NCI-H128 (cell line): ENCODE measurements at regions not wholly inside any gene's neighbourhood (a gene's known extent, or its start where the extent isn't known, plus 50 kb on each side); places are given as distances from the start of the nearest gene placed in this dataset.
A peak's percentile ranks its signal among the peaks of the same experiment; 100 is the strongest.
"Not testable (repeated sequence)": the region's sequence is repeated elsewhere in the genome, so short reads cannot be mapped to it uniquely, and the experiment has no call there.

ENCODE experiments used
- DNase-seq: peaks from one replicate; lab custom pipeline; 2025; ENCODE audit not compliant: unreplicated experiment; lab: John Stamatoyannopoulos, UW

DNA sequence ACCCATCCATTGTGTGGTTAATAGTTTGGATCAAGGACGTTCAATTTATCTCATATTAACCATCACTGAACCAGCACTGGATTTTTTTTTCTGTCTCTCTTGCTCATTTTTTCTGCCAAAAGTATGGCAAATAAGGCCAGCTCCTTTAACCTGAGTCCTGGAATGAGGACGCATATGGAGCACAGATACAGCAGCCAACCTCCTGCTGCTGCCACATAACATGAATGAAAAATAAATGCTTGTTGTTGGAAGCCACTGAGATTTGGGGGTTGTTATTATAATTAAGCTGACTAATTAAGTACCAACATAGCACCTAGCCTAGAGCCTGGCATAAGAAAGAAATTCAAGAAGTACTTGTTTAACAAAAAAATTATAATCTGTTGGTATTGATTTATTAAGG lies 335.3 kb upstream of the DUSP10 start:
- DNase-seq, result no peak

DNA sequence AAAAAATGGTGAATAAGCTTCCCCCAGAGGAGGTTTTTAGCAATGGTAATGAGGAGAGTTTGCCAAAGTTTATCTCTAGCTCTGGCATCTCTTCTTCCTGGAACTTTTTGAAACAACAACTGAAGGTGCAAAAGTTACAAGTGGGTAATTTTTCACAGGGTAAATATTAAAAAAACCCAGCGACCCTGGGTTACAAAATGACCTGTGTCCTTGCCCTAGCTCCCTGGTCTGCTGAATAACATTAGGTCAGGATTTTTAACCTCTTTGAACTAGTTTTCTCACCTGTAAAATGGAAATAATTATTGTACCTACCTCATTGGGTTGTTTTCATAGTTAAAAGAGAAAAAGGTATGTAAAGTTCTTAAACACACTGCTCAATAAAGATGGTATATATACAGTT lies 332.4 kb upstream of the DUSP10 start:
- DNase-seq, result no peak

DNA sequence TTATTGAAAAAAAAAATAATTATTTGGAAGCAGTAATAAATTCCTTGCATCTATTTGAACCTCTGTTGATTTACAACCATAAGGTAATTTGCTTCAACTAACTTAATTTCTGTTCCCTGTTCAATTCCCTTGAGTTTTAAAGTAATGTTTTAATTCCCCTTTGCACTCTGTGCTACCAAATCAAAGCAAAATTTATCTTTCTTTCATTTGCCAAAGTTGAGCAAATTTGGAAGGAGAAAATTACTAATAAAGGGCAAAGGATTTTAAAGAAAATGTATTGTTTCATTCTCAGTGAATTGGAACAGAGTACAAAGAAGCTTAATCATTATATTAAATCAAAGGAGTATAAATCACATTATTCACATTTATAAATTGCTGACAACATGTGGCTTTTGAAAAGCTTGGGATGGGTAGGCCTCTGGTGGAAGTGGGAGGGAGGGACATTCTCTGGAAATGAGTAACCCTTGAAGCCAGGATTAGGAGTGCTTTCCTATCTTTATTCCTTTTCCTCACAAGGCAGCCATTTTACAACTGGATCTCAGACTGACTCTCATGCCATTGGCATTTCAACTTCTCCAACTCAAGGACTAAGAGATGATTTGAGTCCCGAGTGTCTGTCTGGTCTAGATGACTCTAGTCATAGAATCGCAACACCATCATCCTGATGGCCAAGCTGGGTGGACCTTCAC lies 331.6 kb upstream of the DUSP10 start:
- DNase-seq, result no peak

DNA sequence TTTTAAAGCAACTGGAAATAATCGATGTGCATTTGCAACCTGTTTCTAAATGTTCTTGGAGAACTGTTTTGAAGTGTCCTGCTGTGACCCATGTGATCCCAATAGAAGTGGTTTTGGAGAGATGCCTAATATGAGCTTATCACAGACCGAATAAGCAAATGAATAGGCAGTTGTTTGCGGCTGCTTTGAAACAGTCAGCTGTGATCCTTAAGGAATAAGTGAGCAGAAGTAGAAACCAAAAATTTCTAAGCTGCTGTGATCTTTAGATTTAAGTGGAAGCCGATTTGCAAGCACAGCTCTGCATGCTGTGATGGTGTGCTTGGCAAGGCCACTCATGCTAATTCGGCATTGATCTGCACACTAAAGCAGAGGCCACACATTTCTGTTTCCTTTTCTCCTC lies 329.5 kb upstream of the DUSP10 start:
- DNase-seq, result peak; percentile 45

DNA sequence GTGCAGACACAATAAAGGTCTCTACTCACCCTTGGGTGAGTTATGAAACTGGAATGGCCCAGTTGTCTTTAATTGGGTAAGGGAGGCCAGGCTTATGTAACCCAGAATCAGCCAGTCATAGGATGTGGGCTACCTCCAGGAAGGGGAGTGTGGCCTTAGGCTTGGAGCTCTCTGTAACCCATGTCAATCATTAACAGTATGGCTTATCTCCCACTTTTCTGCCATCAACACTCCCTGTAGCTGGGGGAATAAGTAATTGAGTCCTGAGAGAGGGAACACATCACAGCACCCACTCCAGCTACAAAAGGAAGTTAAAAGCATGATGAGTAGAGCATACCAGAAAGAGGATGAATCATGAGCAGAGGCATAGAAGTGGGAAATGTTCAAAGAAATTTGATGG lies 327.0 kb upstream of the DUSP10 start:
- no peak for DNase-seq

DNA sequence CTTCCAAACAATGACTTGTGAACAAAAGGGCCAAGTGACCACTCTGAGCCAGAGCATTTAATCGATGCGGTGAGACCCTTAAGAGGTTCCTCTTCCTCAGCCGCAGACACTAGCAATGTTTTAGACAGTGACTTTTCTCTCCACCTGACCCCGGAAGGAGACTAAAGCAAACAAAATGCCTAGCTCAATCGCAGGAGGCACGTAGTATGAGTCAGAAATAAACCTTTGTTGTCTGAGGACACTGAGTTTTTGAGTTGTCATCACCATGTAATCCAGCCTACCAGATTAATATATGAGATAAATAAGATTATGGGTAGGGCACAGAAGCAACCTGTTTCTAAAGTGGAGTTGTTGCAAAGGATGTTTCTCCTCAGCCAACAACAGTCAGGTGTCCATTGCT lies 326.2 kb upstream of the DUSP10 start:
- DNase-seq, result no peak

DNA sequence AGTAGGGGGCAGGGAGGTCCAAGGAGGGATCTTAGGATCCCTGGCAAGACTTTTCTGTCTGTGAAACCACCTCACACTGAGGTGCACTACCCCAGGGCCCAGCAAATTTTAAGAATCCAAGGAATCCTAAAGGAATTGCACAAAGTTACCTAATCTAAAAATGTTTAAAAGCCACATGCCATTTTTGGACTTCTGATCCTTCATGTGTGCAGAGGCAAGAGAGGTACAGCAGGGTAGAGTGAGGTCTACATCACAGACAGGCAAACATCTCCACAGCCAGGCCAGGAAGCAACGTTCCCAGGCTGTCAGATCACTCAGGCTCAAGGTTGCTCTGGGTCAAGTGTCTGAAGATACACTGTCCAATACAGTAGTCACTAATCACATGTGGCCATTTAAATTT lies 324.6 kb upstream of the DUSP10 start:
- DNase-seq, result no peak

DNA sequence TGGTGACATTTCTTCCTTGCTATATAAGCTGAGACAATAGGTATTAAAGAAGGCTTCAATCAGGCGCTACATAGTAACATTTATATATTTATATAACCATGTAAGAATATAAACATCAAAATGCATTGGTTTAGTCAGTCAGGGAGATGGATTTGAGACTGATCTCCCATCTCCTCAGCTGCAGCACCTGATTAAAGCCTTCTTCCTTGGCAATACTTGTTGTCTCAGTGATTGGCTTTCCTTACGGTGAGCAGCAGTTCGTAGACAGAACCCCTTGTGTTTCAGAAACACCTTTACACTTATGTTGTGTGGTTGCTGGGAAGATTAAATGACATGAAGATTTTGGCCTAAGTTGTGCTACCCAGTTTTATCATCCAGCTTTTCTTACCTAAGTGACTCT lies 323.3 kb upstream of the DUSP10 start:
- no peak for DNase-seq

DNA sequence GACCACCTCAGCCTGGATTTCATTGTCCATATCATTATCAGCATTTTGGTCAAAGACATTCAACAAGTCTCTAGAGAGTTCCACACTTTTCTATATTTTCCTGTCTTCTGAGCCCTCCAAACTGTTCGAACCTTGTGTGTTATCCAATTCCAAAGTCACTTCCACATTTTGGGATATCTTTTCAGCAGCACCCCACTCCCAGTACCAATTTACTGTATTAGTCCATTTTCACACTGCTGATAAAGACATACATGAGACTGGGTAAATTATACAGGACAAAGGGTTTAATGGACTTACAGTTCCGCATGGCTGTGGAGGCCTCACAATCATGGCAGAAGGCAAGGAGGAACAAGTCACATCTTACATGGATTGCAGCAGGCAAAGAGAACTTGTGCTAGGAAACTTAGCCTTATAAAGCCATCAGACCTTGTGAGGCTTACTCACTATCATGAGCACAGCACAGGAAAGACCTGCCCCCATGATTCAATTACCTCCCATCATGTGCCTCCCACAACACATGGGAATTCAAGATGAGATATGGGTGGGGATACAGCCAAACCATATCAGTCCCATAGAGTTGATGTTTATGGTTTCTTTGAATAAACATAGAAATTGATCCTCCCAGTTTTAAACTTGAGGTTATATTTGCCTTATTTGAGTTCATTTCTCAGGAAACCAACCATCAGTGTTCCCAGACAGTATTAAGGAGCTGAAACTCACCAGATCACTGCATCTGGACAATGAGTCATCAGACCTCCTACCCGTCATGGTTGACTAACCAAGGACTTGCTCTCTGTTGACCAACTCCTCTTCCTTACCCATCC lies 322.7 kb upstream of the DUSP10 start:
- DNase-seq, result no peak

DNA sequence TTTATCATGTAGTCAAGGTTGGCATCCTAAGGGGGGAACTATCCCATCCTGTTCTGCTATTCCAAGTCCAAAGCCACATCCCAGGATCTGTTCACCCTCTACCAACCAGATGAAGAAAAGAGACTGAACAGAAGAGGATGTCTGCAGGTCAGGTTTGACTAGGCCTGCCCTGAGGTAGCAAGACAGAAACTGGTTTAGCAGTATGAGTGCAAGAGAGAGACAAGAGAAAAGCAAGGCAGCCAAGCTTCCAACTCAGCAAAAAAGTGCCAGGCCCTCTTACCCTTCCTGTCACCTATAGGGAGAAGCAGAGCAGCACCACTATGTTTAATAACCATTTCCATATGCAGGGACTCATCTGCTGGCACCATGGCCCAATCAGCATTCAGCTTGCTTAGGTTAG lies 320.8 kb upstream of the DUSP10 start:
- DNase-seq, result no peak

DNA sequence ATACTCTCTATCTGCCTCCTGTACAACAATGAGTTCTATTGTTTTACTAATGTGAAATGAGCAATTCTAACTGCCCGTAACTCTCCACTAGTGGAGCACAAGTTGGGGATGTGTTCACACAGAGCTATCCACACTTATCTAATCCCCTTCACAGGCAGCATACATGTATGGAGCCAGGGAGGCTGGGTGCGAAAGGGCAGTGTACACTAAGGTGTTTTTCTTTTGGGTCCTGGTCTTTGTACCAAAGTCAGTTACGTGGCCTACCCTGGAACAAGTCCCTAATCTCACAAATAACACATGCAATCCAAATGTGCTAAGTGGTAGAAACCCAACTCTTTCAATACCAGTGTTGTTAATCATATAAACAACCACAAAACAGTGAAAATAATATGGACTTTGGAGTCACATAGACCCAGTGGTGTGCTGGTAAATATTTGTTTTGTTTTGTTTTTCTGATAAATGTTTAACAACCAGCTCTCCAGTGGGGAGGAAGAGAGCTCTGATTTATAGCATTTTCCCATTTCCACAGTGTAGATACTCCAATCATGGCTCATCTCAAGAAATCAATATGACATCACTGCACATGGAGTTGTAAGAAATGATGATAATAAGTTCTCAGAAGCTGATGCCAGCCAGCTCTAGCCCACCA lies 319.9 kb upstream of the DUSP10 start:
- no peak for DNase-seq

DNA sequence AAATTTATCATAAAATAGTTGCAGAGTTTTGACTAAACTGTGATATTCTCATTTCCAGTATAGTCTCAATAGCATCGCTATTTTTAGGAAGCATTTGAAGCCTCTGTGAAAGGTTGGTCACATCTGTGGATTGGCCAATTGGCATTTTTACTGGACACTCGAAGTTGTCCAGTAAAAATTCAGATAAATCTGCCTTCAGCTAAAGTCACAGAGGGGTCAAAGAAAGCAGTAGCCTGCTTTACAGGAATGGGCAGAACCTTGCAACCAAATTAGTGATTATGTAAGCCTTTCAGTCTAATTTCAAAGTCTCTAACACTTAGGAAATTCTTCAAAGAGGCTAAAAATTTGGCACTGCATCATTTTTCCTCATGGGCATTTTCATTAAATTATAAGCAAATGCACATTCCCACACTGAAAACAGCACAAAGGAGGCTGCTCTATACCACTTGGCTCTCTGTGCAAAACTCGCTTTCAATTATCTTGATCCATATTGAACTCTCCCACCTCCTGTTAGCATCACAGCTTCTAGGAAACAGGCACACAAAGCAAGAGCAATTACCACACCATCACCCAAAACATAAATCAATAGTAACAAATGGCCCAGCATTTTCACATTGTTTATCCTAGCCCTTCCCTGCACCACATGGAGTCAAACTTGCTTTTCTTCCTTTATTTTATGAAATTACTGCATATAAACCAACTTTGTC lies 318.5 kb upstream of the DUSP10 start:
- no peak for DNase-seq

DNA sequence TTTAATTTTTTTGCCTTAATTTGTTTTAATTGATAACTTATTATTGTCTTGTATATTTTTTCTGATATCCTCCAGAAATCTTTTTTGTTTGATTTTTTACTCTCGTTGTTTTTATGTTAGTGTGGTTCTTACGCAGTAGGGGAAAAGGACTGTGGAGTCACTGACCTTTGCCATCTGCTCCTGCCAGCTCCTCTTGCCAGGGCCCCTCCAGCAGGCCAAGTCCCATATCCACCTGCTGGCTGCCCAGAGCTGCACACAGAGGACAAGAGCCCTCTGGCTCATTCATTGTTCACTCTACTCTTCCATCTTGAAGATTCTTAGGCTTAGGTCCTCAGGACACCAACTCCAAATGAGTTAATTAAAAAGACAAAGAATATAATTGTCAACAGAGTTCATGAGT lies 316.4 kb upstream of the DUSP10 start:
- no peak for DNase-seq

DNA sequence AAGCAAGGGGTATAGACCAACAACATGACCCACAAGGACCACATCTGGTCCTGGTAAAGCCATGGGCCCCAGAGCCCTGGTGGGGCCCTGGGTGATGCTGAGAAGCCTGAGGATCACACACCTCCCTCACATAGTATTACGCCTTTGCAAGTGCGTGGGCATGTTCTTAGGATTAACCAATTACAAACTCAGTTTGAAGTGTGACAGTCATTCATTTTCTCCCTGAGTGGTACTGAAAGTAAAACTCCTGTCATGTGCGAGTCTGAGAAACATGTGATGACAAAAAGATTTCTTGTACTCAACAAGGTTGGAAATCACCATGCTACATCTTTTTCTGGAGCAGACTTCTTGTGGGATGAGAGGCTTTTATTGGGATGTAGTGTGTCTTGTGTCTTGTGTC lies 315.3 kb upstream of the DUSP10 start:
- no peak for DNase-seq

DNA sequence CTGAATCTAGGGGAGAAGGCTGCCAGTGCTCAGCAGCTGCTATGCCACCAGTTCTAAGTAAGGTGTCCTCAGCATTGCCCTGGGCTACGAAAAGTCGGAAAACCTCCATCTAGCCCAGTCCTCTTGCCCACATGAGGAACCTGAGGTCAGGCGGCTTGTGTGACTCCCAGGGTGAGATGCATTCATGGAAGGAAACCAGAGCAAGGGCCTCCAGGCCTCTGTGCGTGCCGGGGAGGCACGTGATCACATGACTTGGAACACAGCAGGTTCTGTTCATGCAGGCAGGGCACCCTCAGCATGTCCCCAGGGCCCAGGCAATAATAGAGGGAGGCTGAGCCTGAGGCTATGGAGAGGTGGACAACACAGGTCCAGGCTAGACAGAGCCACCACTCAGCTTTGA lies 312.5 kb upstream of the DUSP10 start:
- DNase-seq, result no peak

DNA sequence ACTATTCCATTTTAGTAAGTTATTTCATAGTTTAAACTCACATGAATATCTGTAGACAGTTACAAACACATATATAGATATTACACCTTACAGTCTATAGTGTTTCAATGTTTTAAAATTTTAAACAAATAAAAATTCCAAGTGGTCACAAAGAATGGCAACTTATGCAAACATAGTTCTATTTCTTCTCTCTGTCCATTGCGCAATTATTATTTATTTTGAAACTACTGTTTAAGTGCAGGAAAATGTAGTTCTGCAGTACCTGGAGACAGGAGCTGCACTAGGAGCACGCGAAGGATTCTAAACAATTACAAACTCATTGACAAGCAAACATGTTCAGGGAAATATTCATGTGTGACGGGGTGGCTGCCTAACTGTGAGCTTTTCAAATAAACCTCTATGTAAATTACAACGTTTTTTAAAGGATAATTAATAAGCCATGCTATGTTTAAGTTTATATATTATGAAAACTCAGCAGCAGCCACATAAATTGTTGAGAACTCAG lies 312.0 kb upstream of the DUSP10 start:
- DNase-seq, result no peak

DNA sequence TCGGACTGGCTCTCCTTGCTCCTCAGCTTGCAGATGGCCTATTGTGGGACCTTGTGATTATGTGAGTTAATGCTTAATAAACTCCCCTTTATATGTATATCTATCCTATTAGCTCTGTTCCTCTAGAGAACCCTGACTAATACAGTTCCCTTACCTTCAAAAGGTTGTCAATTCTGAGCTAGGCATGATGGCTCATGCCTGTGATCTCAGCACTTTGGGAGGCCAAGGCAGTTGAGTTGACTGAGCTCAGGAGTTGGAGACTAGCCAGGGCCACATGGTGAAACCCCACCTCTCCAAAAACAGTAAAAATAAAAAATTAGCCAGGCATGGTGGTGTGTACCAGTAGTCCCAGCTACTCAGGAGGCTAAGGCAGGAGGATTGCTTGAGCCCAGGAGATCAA lies 309.4 kb upstream of the DUSP10 start:
- DNase-seq, result not testable (repeated sequence)

DNA sequence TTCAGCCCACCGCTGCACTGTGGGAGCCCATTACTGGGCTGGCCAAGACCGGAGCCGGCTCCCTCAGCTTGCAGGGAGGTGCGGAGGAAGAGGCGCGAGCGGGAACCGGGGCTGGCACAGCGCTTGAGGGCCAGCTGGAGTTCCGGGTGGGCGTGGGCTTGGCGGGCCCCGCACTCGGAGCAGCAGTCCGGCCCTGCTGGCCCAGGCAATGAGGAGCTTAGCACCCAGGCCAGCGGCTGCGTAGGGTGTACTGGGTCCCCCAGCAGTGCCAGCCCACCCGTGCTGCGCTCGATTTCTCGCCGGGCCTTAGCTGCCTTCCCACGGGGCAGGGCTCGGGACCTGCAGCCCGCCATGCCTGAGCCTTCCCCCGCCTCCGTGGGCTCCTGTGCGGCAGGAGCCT lies 307.8 kb upstream of the DUSP10 start:
- not testable (repeated sequence) for DNase-seq

DNA sequence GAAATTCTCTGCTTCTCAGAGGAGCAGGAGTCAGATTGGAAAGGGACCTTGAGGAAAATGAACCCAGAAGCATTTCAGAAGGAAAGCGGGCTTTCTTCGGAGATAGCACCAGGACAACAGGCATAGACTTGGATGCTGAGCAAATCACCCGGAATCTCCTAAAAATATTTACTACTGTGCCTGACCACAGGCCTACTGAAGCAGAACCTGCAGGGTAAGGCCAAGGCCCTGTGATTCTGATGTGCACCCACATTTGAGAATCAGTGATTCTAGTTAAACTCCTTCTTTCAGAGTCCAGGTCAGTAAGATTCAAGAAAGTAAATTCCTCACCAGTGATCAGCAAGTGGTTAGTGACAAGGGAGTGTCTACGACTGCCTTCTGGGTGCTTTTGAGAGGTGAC lies 307.3 kb upstream of the DUSP10 start:
- DNase-seq, result no peak

DNA sequence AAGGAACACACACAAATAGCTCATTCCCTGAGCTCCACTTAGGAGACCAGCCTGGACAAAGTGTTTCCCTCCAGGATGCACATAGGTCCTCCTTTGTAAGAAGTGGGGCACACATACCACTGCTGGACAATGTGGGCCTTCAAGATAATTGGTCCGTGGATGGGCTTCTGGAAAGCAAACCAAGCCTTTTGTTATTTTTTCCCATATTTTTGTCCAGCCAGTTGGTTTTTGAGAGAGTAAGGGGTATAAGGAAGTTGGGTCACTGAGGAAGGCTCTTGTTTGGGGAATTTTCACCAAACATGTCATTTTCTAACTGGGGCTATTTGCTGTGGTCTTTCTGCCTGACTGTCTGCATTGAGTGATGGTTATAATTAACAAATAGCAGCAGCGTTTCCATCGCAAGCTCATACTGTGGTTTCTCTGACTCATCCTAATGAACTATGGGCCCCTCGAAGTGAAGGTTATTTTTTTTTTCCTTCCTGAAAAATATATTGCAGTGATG lies 306.3 kb upstream of the DUSP10 start:
- no peak for DNase-seq

DNA sequence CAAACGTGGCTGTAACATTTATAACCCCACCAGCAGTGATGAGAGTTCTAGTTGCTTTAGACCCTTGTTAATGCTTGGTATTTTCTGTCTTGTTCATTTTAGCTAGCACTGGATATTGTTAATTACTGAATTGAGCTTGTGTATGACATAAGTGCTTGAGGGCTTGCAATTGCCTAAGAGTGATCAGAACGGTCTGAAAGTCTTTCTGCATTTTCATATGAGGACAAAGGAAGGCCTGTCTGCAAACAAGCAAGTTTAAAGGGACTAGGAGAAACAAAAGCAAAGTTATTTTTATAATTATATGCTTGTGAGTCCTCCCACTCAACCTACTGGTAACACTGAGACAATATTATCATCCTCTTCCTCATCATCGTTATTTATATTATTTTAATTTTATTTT lies 305.5 kb upstream of the DUSP10 start:
- DNase-seq, result no peak
